ENCODE measurements at regions not wholly inside any gene's neighbourhood (a gene's known extent, or its start where the extent isn't known, plus 50 kb on each side); places are given as distances from the start of the nearest gene placed in this dataset.

DNA sequence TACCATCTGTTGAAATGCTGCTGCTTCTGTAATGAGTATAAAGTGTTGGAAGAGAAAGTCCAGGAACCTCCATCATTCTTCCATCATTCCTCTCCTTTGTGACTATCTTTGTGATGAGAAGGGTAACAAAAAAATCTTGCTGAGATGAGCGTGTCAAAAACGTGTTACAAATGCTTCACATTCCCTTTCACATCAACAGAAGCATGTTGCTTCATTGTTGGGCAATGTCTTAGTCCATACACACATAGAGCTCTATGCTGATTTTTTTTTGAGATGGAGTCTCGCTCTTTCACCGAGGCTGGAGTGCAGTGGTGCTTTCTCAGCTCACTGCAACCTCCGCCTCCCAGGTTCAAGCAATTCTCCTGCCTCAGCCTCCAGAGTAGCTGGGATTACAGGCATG lies 114.1 kb upstream of the ESR1 start:
- no peak for TF ChIP-seq POLR2AphosphoS5 (IDR thresholded peaks at IDR 0.05; ENCODE audit: low read depth, low read length)
- no peak for TF ChIP-seq POLR2A (IDR thresholded peaks at IDR 0.05; ENCODE audit: low read depth, low read length)
- no peak for TF ChIP-seq SPI1 (IDR thresholded peaks at IDR 0.05; ENCODE audit: low read depth, low read length)
- TF ChIP-seq TAF1 (IDR thresholded peaks at IDR 0.05; ENCODE audit: low read depth, low read length): no peak

All from GM12891 (cell line).